MM.1S (cell line): ENCODE measurements at regions not wholly inside any gene's neighbourhood (a gene's known extent, or its start where the extent isn't known, plus 50 kb on each side); places are given as distances from the start of the nearest gene placed in this dataset.
A peak's percentile ranks its signal among the peaks of the same experiment; 100 is the strongest.

ENCODE experiments used
- DNase-seq: peaks from one replicate; pipeline ENCODE4 v3.0.0-alpha.2; 2015
- H2AFZ ChIP-seq: fragments of 300-600 bp; sonication (generic); 2 replicates; pipeline ENCODE4 v1.6.0; 2016; ENCODE audit warnings: antibody characterized with exemption, low read length
- H3F3A ChIP-seq: fragments of 300-600 bp; sonication (generic); 2 replicates; pipeline ENCODE4 v1.6.1; 2016; ENCODE audit warnings: mild to moderate bottlenecking, antibody characterized with exemption, low read length, moderate library complexity, mixed read lengths; ENCODE audit not compliant: insufficient read depth
- H3K27ac ChIP-seq: fragments of 300-600 bp; sonication (generic); 2 replicates; pipeline ENCODE4 v1.5.1; 2016; ENCODE audit warnings: mild to moderate bottlenecking, low read length
- H3K27me3 ChIP-seq: fragments of 300-600 bp; sonication (generic); replicated peaks from 2 replicates; pipeline ENCODE4 v1.6.0; 2016; ENCODE audit warnings: low read length; ENCODE audit not compliant: insufficient read depth
- H3K36me3 ChIP-seq: fragments of 300-600 bp; sonication (generic); replicated peaks from 2 replicates; pipeline ENCODE4 v1.6.1; 2016; ENCODE audit warnings: mild to moderate bottlenecking, low read length, mixed read lengths; ENCODE audit not compliant: insufficient read depth
- H3K4me1 ChIP-seq: fragments of 300-600 bp; sonication (generic); 2 replicates; pipeline ENCODE4 v1.6.1; 2016; ENCODE audit warnings: low read length, mixed read lengths
- H3K4me2 ChIP-seq: fragments of 300-600 bp; sonication (generic); 2 replicates; pipeline ENCODE4 v1.6.0; 2016; ENCODE audit warnings: low read depth, low read length
- H3K4me3 ChIP-seq: fragments of 300-600 bp; sonication (generic); 2 replicates; pipeline ENCODE4 v1.5.1; 2016; ENCODE audit warnings: low read length, mixed read lengths
- H3K79me2 ChIP-seq: fragments of 300-600 bp; sonication (generic); 2 replicates; pipeline ENCODE4 v1.6.1; 2016; ENCODE audit warnings: mixed run types, low read length, mixed read lengths
- H3K9ac ChIP-seq: fragments of 300-600 bp; sonication (generic); 2 replicates; pipeline ENCODE4 v1.6.1; 2016; ENCODE audit warnings: low read length, mixed read lengths
- H3K9me2 ChIP-seq: fragments of 300-600 bp; sonication (generic); replicated peaks from 2 replicates; pipeline ENCODE4 v1.6.1; 2016; ENCODE audit warnings: mild to moderate bottlenecking, low read length, mixed read lengths; ENCODE audit not compliant: insufficient read depth
- H3K9me3 ChIP-seq: fragments of 300-600 bp; sonication (generic); replicated peaks from 2 replicates; pipeline ENCODE4 v1.6.1; 2016; ENCODE audit warnings: mild to moderate bottlenecking, low read length, mixed read lengths; ENCODE audit not compliant: insufficient read depth
- H4K20me1 ChIP-seq: fragments of 300-600 bp; sonication (generic); 2 replicates; pipeline ENCODE4 v1.6.1; 2016; ENCODE audit warnings: mild to moderate bottlenecking, low read length, moderate library complexity, mixed read lengths; ENCODE audit not compliant: insufficient read depth
- CTCF ChIP-seq: fragments of 300-600 bp; sonication (generic); IDR thresholded peaks from 2 replicates; pipeline ENCODE4 v1.5.1; 2016; ENCODE audit warnings: antibody characterized with exemption, low read length, mixed read lengths
- EZH2 ChIP-seq: fragments of 300-600 bp; sonication (generic); optimal IDR thresholded peaks from 2 replicates; pipeline ENCODE3; 2017; ENCODE audit warnings: low read depth, mild to moderate bottlenecking, antibody characterized with exemption, low read length, mixed read lengths
- EZH2phosphoT487 ChIP-seq: fragments of 300-600 bp; sonication (generic); IDR thresholded peaks from 2 replicates; pipeline ENCODE4 v1.6.1; 2018; ENCODE audit warnings: antibody characterized with exemption, low read length

GRCh38 chrX:2614911-2615310 is 76.2 kb upstream of the CD99 start:
- Histone ChIP-seq H4K20me1 (no peaks in the 10 kb centered on the region), H3K27ac (no peak overlapping the region), H3K4me1 (no peaks in the 10 kb centered on the region), H3K4me3 (no peak overlapping the region), H3K9me2 (no peaks in the 10 kb centered on the region), H3F3A (no peaks in the 10 kb centered on the region), H3K36me3 (no peaks in the 10 kb centered on the region), H3K9me3 (no peaks in the 10 kb centered on the region), H3K4me2 (no peak overlapping the region), H3K27me3 (no peaks in the 10 kb centered on the region), H3K79me2 (no peaks in the 10 kb centered on the region), H2AFZ (no peak overlapping the region), H3K9ac (no peak overlapping the region)
- no peak for DNase-seq
- TF ChIP-seq EZH2, result no peak
- no peak for TF ChIP-seq EZH2phosphoT487
- TF ChIP-seq CTCF, result no peak

GRCh38 chrX:2610246-2611170 is 80.6 kb upstream of the CD99 start:
- Histone ChIP-seq H2AFZ (no peak overlapping the region), H3K4me2 (peak overlapping the region; percentile 40; the same call in 1 of the 2 replicates), H3K9me3 (no peaks in the 10 kb centered on the region), H3K4me1 (no peaks in the 10 kb centered on the region), H4K20me1 (no peaks in the 10 kb centered on the region), H3K4me3 (peak overlapping the region; percentile 79; the same call in 1 of the 2 replicates), H3K36me3 (no peaks in the 10 kb centered on the region), H3K27ac (no peak overlapping the region), H3F3A (no peaks in the 10 kb centered on the region), H3K27me3 (no peaks in the 10 kb centered on the region), H3K79me2 (peaks cover 13% of the 10 kb centered on the region), H3K9ac (no peak overlapping the region; the same call in 1 of the 2 replicates), H3K9me2 (no peaks in the 10 kb centered on the region)
- DNase-seq, result no peak
- no peak for TF ChIP-seq EZH2
- no peak for TF ChIP-seq EZH2phosphoT487
- TF ChIP-seq CTCF, result no peak

GRCh38 chrX:2609431-2610238 is 81.5 kb upstream of the CD99 start:
- Histone ChIP-seq H3K4me3 (peak overlapping the region; percentile 79), H3K36me3 (no peaks in the 10 kb centered on the region), H3K9ac (peak overlapping the region; percentile 50; the same call in 1 of the 2 replicates), H4K20me1 (no peaks in the 10 kb centered on the region), H3K27ac (no peak overlapping the region), H2AFZ (peak overlapping the region; percentile 53; the same call in 1 of the 2 replicates), H3K9me3 (no peaks in the 10 kb centered on the region), H3K27me3 (no peaks in the 10 kb centered on the region), H3K4me2 (peak overlapping the region; percentile 40; the same call in 1 of the 2 replicates), H3K9me2 (no peaks in the 10 kb centered on the region), H3K4me1 (no peaks in the 10 kb centered on the region), H3K79me2 (peaks cover 13% of the 10 kb centered on the region), H3F3A (no peaks in the 10 kb centered on the region)
- DNase-seq, result peak; percentile 11
- TF ChIP-seq CTCF (no peak), EZH2phosphoT487 (no peak), EZH2 (no peak)
